ENCODE measurements at regions not wholly inside any gene's neighbourhood (a gene's known extent, or its start where the extent isn't known, plus 50 kb on each side); places are given as distances from the start of the nearest gene placed in this dataset.

GRCh38 chr3:16024548-16024947 lies 149.9 kb upstream of the GALNT15 start:
- TF ChIP-seq POLR2A (IDR thresholded peaks at IDR 0.05) (no peak), CTCF (IDR thresholded peaks at IDR 0.05) (no peak)
- H3K4me3 ChIP-seq (ENCODE audit: low read depth, poor library complexity, severe bottlenecking) = no peak overlapping the region
- intact Hi-C loops (cut with DNase I; ENCODE audit: low total_unique reads) = no loop called here
- 57 to 70% methylated on average over 1 of the region's 1 CpG for WGBS, 2 donors
- no peak for DNase-seq (ENCODE audit: low spot score in 2 of 2)

GRCh38 chr3:16026753-16027152 lies 147.7 kb upstream of the GALNT15 start:
- intact Hi-C loops (cut with DNase I; ENCODE audit: low total_unique reads) = no loop called here
- no peak for DNase-seq (ENCODE audit: low spot score in 2 of 2)
- no peak overlapping the region for H3K4me3 ChIP-seq (ENCODE audit: low read depth, poor library complexity, severe bottlenecking)
- 28 to 34% methylated on average over 3 of the region's 3 CpGs for WGBS, 2 donors
- TF ChIP-seq CTCF (IDR thresholded peaks at IDR 0.05) (no peak), POLR2A (IDR thresholded peaks at IDR 0.05) (no peak)

GRCh38 chr3:16028604-16029003 lies 145.9 kb upstream of the GALNT15 start:
- TF ChIP-seq POLR2A (IDR thresholded peaks at IDR 0.05) (no peak), CTCF (IDR thresholded peaks at IDR 0.05) (no peak)
- no peak overlapping the region for H3K4me3 ChIP-seq (ENCODE audit: low read depth, poor library complexity, severe bottlenecking)
- DNase-seq (ENCODE audit: low spot score in 2 of 2) = no peak
- WGBS, 2 donors = 78 to 83% methylated on average over 2 of the region's 2 CpGs
- intact Hi-C loops (cut with DNase I; ENCODE audit: low total_unique reads) = no loop called here

GRCh38 chr3:16030342-16030741 lies 144.1 kb upstream of the GALNT15 start:
- H3K4me3 ChIP-seq (ENCODE audit: low read depth, poor library complexity, severe bottlenecking) = no peak overlapping the region
- intact Hi-C loops (cut with DNase I; ENCODE audit: low total_unique reads) = no loop called here
- DNase-seq (ENCODE audit: low spot score in 2 of 2) = no peak
- 89 to 90% methylated on average over 4 of the region's 4 CpGs for WGBS, 2 donors
- TF ChIP-seq CTCF (IDR thresholded peaks at IDR 0.05) (no peak), POLR2A (IDR thresholded peaks at IDR 0.05) (no peak)

GRCh38 chr3:16031434-16031833 lies 143.0 kb upstream of the GALNT15 start:
- no peak overlapping the region for H3K4me3 ChIP-seq (ENCODE audit: low read depth, poor library complexity, severe bottlenecking)
- no peak for DNase-seq (ENCODE audit: low spot score in 2 of 2)
- TF ChIP-seq POLR2A (IDR thresholded peaks at IDR 0.05) = no peak
- TF ChIP-seq CTCF (IDR thresholded peaks at IDR 0.05) = no peak
- intact Hi-C loops (cut with DNase I; ENCODE audit: low total_unique reads) = no loop called here
- 95% methylated on average over 2 of the region's 2 CpGs for WGBS, 2 donors

GRCh38 chr3:16033889-16034687 lies 140.4 kb upstream of the GALNT15 start:
- intact Hi-C loops (cut with DNase I; ENCODE audit: low total_unique reads) = no loop called here
- WGBS, 2 donors = 71 to 72% methylated on average over 3 of the region's 3 CpGs
- DNase-seq (ENCODE audit: low spot score in 2 of 2) = no peak
- TF ChIP-seq CTCF (IDR thresholded peaks at IDR 0.05) (no peak), POLR2A (IDR thresholded peaks at IDR 0.05) (no peak)
- H3K4me3 ChIP-seq (ENCODE audit: low read depth, poor library complexity, severe bottlenecking) = no peak overlapping the region

All from lower leg skin (tissue), 4 donors.